HG02870 (cell line): ENCODE measurements at regions not wholly inside any gene's neighbourhood (a gene's known extent, or its start where the extent isn't known, plus 50 kb on each side); places are given as distances from the start of the nearest gene placed in this dataset.
A peak's percentile ranks its signal among the peaks of the same experiment; 100 is the strongest.
"Not testable (repeated sequence)": the region's sequence is repeated elsewhere in the genome, so short reads cannot be mapped to it uniquely, and the experiment has no call there.

ENCODE experiments used
- ATAC-seq: cut with Tn5 transposase; IDR thresholded peaks from one replicate; pipeline ENCODE4 v1.9.1; 2021; ENCODE audit warnings: mild to moderate bottlenecking, moderate library complexity; ENCODE audit not compliant: unreplicated experiment

GRCh38 chr7:32691965-32692815 is 196.9 kb downstream of the AVL9 start:
- ATAC-seq, result peak; percentile 79

- ATAC-seq, result not testable (repeated sequence)
Measured at GRCh38 chr7:32688092-32688491, 192.8 kb downstream of the AVL9 start.

- no peak for ATAC-seq
Measured at GRCh38 chr7:32681174-32681518, 185.9 kb downstream of the AVL9 start.

- no peak for ATAC-seq
Measured at GRCh38 chr7:32680259-32681173, 185.2 kb downstream of the AVL9 start.

- ATAC-seq, result no peak
Measured at GRCh38 chr7:32679192-32679591, 183.9 kb downstream of the AVL9 start.

GRCh38 chr7:32677593-32677992 is 182.3 kb downstream of the AVL9 start:
- no peak for ATAC-seq

- ATAC-seq, result no peak
Measured at GRCh38 chr7:32676249-32676941, 181.1 kb downstream of the AVL9 start.

- no peak for ATAC-seq
Measured at GRCh38 chr7:32673275-32673983, 178.1 kb downstream of the AVL9 start.

- no peak for ATAC-seq
Measured at GRCh38 chr7:32670110-32671025, 175.1 kb downstream of the AVL9 start.

GRCh38 chr7:32669173-32669870 is 174.0 kb downstream of the AVL9 start:
- not testable (repeated sequence) for ATAC-seq

GRCh38 chr7:32668387-32669097 is 173.3 kb downstream of the AVL9 start:
- not testable (repeated sequence) for ATAC-seq

GRCh38 chr7:32667586-32667985 is 172.3 kb downstream of the AVL9 start:
- not testable (repeated sequence) for ATAC-seq

GRCh38 chr7:32663805-32664211 is 168.5 kb downstream of the AVL9 start:
- ATAC-seq, result not testable (repeated sequence)

GRCh38 chr7:32662509-32662908 is 167.2 kb downstream of the AVL9 start:
- not testable (repeated sequence) for ATAC-seq

GRCh38 chr7:32661929-32662328 is 166.6 kb downstream of the AVL9 start:
- no peak for ATAC-seq

GRCh38 chr7:32661501-32661900 is 166.2 kb downstream of the AVL9 start:
- ATAC-seq, result no peak

GRCh38 chr7:32660936-32661335 is 165.6 kb downstream of the AVL9 start:
- ATAC-seq, result no peak

GRCh38 chr7:32659853-32660252 is 164.6 kb downstream of the AVL9 start:
- ATAC-seq, result no peak
